Nephron (organoid): ENCODE measurements at regions not wholly inside any gene's neighbourhood (a gene's known extent, or its start where the extent isn't known, plus 50 kb on each side); places are given as distances from the start of the nearest gene placed in this dataset.

Experiments used
- H3K27ac Mint-ChIP-seq, 3 experiments: 2 replicates each; pipeline ENCODE4 v1.8.0; 2020; ENCODE audit warnings: mixed read lengths in 3 of 3, mild to moderate bottlenecking in 2 of 3, moderate library complexity in 1 of 3
- H3K27me3 Mint-ChIP-seq: 2 replicates; pipeline ENCODE4 v1.8.0; 2021; ENCODE audit warnings: low read depth, mild to moderate bottlenecking, moderate library complexity, mixed read lengths
- H3K36me3 Mint-ChIP-seq: 2 replicates; pipeline ENCODE4 v1.8.0; 2020; ENCODE audit warnings: low read depth, mixed read lengths
- H3K4me1 Mint-ChIP-seq: 2 replicates; pipeline ENCODE4 v1.8.0; 2020; ENCODE audit warnings: mixed read lengths
- H3K4me3 Mint-ChIP-seq, 3 experiments: 2 replicates each; pipeline ENCODE4 v1.8.0; 2020; ENCODE audit warnings: mild to moderate bottlenecking in 3 of 3, mixed read lengths in 3 of 3, moderate library complexity in 2 of 3
- H3K9me3 Mint-ChIP-seq: 2 replicates; pipeline ENCODE4 v1.8.0; 2020; ENCODE audit warnings: mixed read lengths
- CTCF ChIP-seq, 3 experiments: fragments of 200-600 bp; sonication (generic); IDR thresholded peaks; one replicate each; pipeline ENCODE4 v1.5.0; 2021; ENCODE audit warnings: antibody characterized with exemption in 3 of 3; ENCODE audit not compliant: unreplicated experiment in 3 of 3

GRCh38 chr3:72086042-72086742 is 301.2 kb upstream of the PROK2 start:
- H3K4me1 Mint-ChIP-seq = peaks cover 21% of the 10 kb centered on the region
- TF ChIP-seq CTCF (IDR thresholded peaks at IDR 0.05; ENCODE audit: unreplicated experiment in 3 of 3) = no peak
- peak overlapping the region in 1 of 3 experiments; percentile 1 for H3K27ac Mint-ChIP-seq
- no peaks in the 10 kb centered on the region for H3K9me3 Mint-ChIP-seq
- no peaks in the 10 kb centered on the region for H3K36me3 Mint-ChIP-seq
- no peak overlapping the region for H3K4me3 Mint-ChIP-seq
- H3K27me3 Mint-ChIP-seq = peaks cover 17% of the 10 kb centered on the region

GRCh38 chr3:72085036-72085435 is 300.1 kb upstream of the PROK2 start:
- Mint-ChIP-seq H3K4me3 (no peak overlapping the region), H3K4me1 (peaks cover 21% of the 10 kb centered on the region), H3K27me3 (peaks cover 17% of the 10 kb centered on the region), H3K27ac (no peak overlapping the region), H3K36me3 (no peaks in the 10 kb centered on the region), H3K9me3 (no peaks in the 10 kb centered on the region)
- TF ChIP-seq CTCF (IDR thresholded peaks at IDR 0.05; ENCODE audit: unreplicated experiment in 3 of 3) = no peak

- Mint-ChIP-seq H3K36me3 (no peaks in the 10 kb centered on the region), H3K4me3 (no peak overlapping the region), H3K27me3 (peaks cover 19% of the 10 kb centered on the region), H3K27ac (no peak overlapping the region), H3K9me3 (no peaks in the 10 kb centered on the region), H3K4me1 (peaks cover 21% of the 10 kb centered on the region)
- no peak for TF ChIP-seq CTCF (IDR thresholded peaks at IDR 0.05; ENCODE audit: unreplicated experiment in 3 of 3)
These were observed 298.0 kb upstream of the PROK2 start for GRCh38 chr3:72082776-72083462.

- peaks cover 4% of the 10 kb centered on the region for H3K36me3 Mint-ChIP-seq
- TF ChIP-seq CTCF (IDR thresholded peaks at IDR 0.05; ENCODE audit: unreplicated experiment in 3 of 3) = no peak
These were observed 297.3 kb upstream of the PROK2 start for GRCh38 chr3:72082186-72082715.

GRCh38 chr3:72081471-72082185 is 296.7 kb upstream of the PROK2 start:
- H3K4me1 Mint-ChIP-seq = peaks cover 20% of the 10 kb centered on the region
- TF ChIP-seq CTCF (IDR thresholded peaks at IDR 0.05; ENCODE audit: unreplicated experiment in 3 of 3) = no peak
- H3K27ac Mint-ChIP-seq = no peak overlapping the region
- peaks cover 7% of the 10 kb centered on the region for H3K36me3 Mint-ChIP-seq
- H3K27me3 Mint-ChIP-seq = peaks cover 18% of the 10 kb centered on the region
- H3K9me3 Mint-ChIP-seq = peaks cover 6% of the 10 kb centered on the region
- no peak overlapping the region for H3K4me3 Mint-ChIP-seq

More at GRCh38 chr3:72082186-72082715, 297.3 kb upstream of the PROK2 start:
- Mint-ChIP-seq H3K4me1 (peaks cover 21% of the 10 kb centered on the region), H3K4me3 (no peak overlapping the region), H3K27ac (no peak overlapping the region), H3K27me3 (peaks cover 22% of the 10 kb centered on the region), H3K9me3 (peaks cover 1% of the 10 kb centered on the region)
